ENCODE measurements at regions not wholly inside any gene's neighbourhood (a gene's known extent, or its start where the extent isn't known, plus 50 kb on each side); places are given as distances from the start of the nearest gene placed in this dataset.

DNA sequence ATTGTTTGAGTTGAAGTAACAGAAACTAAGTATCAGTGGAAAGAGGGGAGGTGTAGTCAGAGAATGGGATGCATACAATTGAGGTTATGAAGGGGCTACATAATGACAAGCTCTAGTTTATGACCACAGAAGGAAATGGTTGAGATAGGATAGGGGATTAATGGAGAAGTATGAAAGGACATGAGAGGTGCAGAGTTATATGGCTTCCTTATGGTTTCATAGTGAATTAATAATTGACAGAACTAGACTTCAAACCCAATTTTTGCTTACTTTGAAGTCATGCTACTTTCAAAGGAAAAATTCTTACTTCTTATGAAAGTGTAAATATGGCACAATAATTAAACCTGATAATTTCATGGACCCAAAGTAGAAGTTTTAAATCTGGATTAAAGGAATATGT, 340.3 kb upstream of the LRRC4C start:
- H3K36me3 ChIP-seq (replicated peaks in 1 of 2; ENCODE audit: control insufficient read depth in 1 of 2, insufficient read depth in 2 of 2, low read length in 2 of 2), result no peaks in the 10 kb centered on the region
- H4K20me1 ChIP-seq (ENCODE audit: insufficient read depth, low read length), result no peaks in the 10 kb centered on the region
- H3K4me3 ChIP-seq (replicated peaks in 1 of 3; ENCODE audit: low read depth in 2 of 3, low read length in 3 of 3), result no peak overlapping the region
- no peak overlapping the region for H2AFZ ChIP-seq (ENCODE audit: insufficient read depth, low read depth, low read length, poor library complexity, severe bottlenecking)
- Mint-ChIP-seq H3K27me3 (ENCODE audit: low read depth in 3 of 3) (peaks cover 0 to 3% (median 2%) of the 10 kb centered on the region in 3 donors), H3K4me3 (no peak overlapping the region), H3K36me3 (no peaks in the 10 kb centered on the region), H3K27ac (no peak overlapping the region), H3K4me1 (no peaks in the 10 kb centered on the region), H3K9me3 (peaks cover 0 to 9% (median 3%) of the 10 kb centered on the region in 7 donors)
- DNase-seq, result no peak
- TF ChIP-seq, protein P1, sequence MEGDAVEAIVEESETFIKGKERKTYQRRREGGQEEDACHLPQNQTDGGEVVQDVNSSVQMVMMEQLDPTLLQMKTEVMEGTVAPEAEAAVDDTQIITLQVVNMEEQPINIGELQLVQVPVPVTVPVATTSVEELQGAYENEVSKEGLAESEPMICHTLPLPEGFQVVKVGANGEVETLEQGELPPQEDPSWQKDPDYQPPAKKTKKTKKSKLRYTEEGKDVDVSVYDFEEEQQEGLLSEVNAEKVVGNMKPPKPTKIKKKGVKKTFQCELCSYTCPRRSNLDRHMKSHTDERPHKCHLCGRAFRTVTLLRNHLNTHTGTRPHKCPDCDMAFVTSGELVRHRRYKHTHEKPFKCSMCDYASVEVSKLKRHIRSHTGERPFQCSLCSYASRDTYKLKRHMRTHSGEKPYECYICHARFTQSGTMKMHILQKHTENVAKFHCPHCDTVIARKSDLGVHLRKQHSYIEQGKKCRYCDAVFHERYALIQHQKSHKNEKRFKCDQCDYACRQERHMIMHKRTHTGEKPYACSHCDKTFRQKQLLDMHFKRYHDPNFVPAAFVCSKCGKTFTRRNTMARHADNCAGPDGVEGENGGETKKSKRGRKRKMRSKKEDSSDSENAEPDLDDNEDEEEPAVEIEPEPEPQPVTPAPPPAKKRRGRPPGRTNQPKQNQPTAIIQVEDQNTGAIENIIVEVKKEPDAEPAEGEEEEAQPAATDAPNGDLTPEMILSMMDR (IDR thresholded peaks at IDR 0.05), result no peak
- H3K4me2 ChIP-seq (replicated peaks; ENCODE audit: extremely low read depth, low read length, poor library complexity, severe bottlenecking), result no peak overlapping the region
- H3K27me3 ChIP-seq (ENCODE audit: control insufficient read depth in 2 of 2, insufficient read depth in 2 of 2, low read length in 2 of 2), result no peaks in the 10 kb centered on the region
- H3K79me2 ChIP-seq (ENCODE audit: insufficient read depth, low read length), result no peaks in the 10 kb centered on the region
- no peaks in the 10 kb centered on the region for H3K4me1 ChIP-seq (ENCODE audit: control insufficient read depth in 1 of 2, insufficient read depth in 2 of 2, low read length in 2 of 2)
- peaks cover 4 to 6% of the 10 kb centered on the region in 2 donors for H3K9me3 ChIP-seq (replicated peaks in 1 of 2; ENCODE audit: control insufficient read depth in 1 of 2, insufficient read depth in 1 of 2, low read length in 2 of 2)
- H3K9ac ChIP-seq (ENCODE audit: insufficient read depth, low read length, poor library complexity, severe bottlenecking), result no peak overlapping the region
- no peak overlapping the region for H3K27ac ChIP-seq (ENCODE audit: low read depth in 1 of 2, low read length in 2 of 2)
- intact Hi-C loops (cut with micrococcal nuclease), result no loop called here

GRCh38 chr11:41803895-41804294, 344.4 kb upstream of the LRRC4C start:
- no peaks in the 10 kb centered on the region for H4K20me1 ChIP-seq (ENCODE audit: insufficient read depth, low read length)
- no peaks in the 10 kb centered on the region for H3K4me1 Mint-ChIP-seq
- H3K36me3 Mint-ChIP-seq, result no peaks in the 10 kb centered on the region
- H3K9me3 ChIP-seq (replicated peaks in 1 of 2; ENCODE audit: control insufficient read depth in 1 of 2, insufficient read depth in 1 of 2, low read length in 2 of 2), result peaks cover 4 to 6% of the 10 kb centered on the region in 2 donors
- H3K27ac Mint-ChIP-seq, result no peak overlapping the region
- DNase-seq, result no peak
- intact Hi-C loops (cut with micrococcal nuclease), result no loop called here
- H3K4me3 Mint-ChIP-seq, result no peak overlapping the region
- no peak overlapping the region for H3K4me2 ChIP-seq (replicated peaks; ENCODE audit: extremely low read depth, low read length, poor library complexity, severe bottlenecking)
- WGBS (ENCODE audit: insufficient coverage), result no CpG with 5 or more reads among the region's 4 CpGs
- no peak overlapping the region for H2AFZ ChIP-seq (ENCODE audit: insufficient read depth, low read depth, low read length, poor library complexity, severe bottlenecking)
- H3K9ac ChIP-seq (ENCODE audit: insufficient read depth, low read length, poor library complexity, severe bottlenecking), result no peak overlapping the region
- peaks cover 0 to 3% (median 0%) of the 10 kb centered on the region in 3 donors for H3K27me3 Mint-ChIP-seq (ENCODE audit: low read depth in 3 of 3)
- TF ChIP-seq, protein P1 (IDR thresholded peaks at IDR 0.05), result no peak
- no peak overlapping the region for H3K27ac ChIP-seq (ENCODE audit: low read depth in 1 of 2, low read length in 2 of 2)
- H3K4me3 ChIP-seq (replicated peaks in 1 of 3; ENCODE audit: low read depth in 2 of 3, low read length in 3 of 3), result no peak overlapping the region
- H3K36me3 ChIP-seq (replicated peaks in 1 of 2; ENCODE audit: control insufficient read depth in 1 of 2, insufficient read depth in 2 of 2, low read length in 2 of 2), result no peaks in the 10 kb centered on the region
- H3K9me3 Mint-ChIP-seq, result peaks cover 0 to 7% (median 3%) of the 10 kb centered on the region in 7 donors
- H3K27me3 ChIP-seq (ENCODE audit: control insufficient read depth in 2 of 2, insufficient read depth in 2 of 2, low read length in 2 of 2), result no peaks in the 10 kb centered on the region
- no peaks in the 10 kb centered on the region for H3K79me2 ChIP-seq (ENCODE audit: insufficient read depth, low read length)
- H3K4me1 ChIP-seq (ENCODE audit: control insufficient read depth in 1 of 2, insufficient read depth in 2 of 2, low read length in 2 of 2), result no peaks in the 10 kb centered on the region
